ENCODE measurements at regions not wholly inside any gene's neighbourhood (a gene's known extent, or its start where the extent isn't known, plus 50 kb on each side); places are given as distances from the start of the nearest gene placed in this dataset.

DNA sequence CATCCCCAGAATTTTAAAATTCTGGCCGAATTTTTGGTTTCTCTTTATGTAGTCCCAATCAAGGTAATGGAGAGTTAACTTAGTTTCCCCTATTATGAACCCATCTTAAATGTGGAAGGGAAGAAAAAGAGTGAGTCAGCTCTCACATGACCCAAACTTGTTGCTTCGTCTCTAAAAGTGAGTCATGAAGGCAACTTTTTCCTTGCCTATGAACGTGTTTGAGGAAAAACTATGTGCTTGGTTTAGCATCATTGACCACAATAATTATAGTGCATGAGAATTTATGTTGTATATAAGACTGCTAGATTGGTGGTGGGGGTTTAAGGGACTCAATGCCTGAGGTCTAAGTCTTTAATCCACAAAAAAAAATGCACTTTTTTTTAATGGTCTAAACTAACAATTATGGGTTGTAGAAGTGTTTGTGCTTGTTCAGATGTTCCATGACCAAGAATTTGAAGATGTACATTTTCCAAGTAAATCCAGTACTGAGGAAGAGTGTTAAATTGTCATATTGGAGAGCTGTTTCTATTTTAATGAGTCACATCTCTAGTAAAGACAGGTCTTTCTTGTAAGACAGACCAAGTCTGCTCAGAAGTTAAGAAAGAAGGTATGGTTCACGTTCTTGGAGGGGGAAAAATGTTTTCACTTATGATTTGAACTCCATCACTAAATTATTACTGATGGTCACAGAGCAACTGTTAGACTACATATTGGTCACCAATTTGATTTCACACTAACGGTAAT, 409.9 kb upstream of the MARCKS start:
- peak; percentile 31 for DNase-seq (ENCODE audit: low spot score)

DNA sequence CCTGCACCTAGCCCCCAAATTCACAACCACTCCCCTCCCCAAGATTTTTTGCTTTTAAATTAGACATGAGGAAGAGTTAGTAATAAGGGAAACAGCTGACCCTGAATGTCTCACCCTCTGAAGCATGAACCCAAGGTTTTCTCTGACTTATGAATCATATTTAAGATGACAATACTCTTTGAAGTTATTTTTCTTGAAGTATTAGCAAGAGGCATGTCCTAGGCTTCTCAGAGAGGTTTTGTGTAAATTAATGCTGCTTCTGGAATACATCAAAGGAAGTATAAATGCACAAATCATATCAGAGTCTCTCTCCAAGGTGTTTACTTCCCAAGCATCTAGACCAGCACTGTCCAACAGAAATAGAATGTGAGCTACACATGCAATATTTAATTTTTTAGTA, 408.1 kb upstream of the MARCKS start:
- DNase-seq (ENCODE audit: low spot score) = peak; percentile 28

DNA sequence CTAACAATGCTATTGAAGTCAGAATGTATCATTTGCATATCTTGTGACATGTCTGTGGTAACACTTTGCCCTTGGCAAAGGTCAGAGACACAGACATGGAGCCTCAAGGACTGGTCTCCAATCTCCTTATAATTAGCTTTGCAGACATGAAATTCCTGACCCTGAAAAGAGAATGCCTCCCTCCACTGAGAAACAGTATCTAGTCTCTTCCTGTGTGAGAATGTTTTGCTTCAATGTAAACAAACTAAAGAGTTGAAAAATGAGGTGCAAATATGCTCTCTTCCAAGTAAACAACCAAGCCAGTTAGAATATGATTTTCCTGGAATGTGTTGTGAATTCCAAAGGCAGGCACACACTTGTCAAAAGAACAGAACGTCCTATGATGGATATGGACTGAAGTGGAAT, 407.1 kb upstream of the MARCKS start:
- DNase-seq (ENCODE audit: low spot score) = no peak

DNA sequence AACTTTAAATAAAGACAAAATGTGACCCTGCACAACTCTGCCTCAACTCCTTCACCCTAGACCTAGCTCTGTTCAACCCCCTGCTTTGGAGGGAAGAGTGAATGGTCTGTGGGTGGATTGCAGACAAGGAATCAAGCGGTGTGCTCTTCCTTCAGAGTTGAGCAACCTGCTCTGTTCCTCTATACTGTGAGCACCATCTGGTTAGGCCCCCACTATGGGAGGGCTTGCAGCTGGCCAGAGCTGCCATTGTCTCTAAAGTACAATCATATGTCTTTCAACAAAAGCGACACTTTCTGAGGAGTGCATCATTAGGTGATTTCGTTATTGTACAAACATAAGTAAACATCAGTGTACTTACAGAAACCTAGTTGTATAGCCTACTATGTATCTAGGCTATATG, 406.1 kb upstream of the MARCKS start:
- no peak for DNase-seq (ENCODE audit: low spot score)

DNA sequence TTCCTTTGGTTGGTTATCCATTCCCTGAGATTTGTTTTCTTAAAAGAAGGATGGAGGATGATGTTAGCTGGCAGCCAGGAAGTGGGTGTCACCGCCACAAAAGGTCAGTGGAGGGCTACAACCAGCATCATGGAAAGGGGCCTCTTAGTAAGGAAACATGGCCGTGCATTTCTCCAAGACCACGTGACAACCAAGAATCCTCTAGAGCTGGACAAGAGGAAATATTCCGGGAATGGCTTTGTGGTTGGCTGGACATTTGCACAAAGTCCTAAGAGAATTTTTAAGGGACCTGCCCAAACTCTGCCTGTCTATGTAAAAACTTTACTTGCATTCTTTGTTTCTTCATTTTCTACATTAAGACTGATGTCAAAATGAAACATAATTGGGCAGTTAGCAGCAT, 399.9 kb upstream of the MARCKS start:
- peak; percentile 24 for DNase-seq (ENCODE audit: low spot score)

DNA sequence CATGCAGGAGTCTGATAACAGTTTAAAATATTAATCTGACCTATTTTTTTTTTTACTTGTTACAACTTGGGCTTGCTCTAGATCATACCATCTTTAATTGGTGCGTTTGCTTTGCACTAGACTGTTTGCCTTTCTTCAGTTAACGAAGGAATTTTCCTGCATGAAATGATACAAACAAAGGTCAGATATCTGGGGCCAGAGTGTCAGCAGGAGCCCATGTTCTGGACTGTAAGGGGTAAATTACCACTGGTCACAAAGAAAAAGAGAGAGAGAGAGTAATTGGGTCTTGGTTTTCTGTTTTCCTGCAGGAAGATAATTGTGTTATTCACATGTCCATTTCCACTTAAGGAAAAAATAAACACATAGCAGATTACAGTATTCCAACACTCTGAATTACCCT, 399.4 kb upstream of the MARCKS start:
- no peak for DNase-seq (ENCODE audit: low spot score)

DNA sequence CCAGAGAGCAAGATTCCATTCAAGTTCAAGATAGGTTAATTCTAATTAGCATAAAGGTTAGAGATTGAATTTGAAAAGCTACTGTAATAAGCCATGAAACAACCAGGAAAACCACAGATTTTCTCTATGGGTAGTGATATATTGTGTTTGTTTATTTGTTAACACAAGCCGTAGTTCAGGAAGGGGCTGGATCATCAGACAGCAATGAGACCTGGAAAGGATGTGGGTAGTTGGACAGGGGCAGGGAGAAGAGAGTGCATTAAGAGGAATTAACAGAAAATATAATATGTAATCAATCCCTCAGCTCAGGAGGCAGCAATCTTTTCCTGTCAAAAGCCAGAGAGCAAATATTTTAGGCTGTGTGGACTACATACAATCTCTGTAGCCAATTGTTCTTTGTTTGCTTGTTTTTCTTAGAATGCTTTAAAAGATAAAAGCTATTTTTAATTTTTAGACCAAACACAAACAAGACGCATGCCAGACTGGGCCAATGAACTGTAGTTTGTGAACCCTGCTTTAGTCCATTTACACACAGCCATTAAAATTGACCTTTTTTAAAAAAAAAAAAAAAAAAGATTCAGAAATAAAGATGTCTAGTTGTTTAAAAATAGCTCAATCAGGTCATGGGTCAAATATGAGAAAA, 398.7 kb upstream of the MARCKS start:
- DNase-seq (ENCODE audit: low spot score) = no peak

DNA sequence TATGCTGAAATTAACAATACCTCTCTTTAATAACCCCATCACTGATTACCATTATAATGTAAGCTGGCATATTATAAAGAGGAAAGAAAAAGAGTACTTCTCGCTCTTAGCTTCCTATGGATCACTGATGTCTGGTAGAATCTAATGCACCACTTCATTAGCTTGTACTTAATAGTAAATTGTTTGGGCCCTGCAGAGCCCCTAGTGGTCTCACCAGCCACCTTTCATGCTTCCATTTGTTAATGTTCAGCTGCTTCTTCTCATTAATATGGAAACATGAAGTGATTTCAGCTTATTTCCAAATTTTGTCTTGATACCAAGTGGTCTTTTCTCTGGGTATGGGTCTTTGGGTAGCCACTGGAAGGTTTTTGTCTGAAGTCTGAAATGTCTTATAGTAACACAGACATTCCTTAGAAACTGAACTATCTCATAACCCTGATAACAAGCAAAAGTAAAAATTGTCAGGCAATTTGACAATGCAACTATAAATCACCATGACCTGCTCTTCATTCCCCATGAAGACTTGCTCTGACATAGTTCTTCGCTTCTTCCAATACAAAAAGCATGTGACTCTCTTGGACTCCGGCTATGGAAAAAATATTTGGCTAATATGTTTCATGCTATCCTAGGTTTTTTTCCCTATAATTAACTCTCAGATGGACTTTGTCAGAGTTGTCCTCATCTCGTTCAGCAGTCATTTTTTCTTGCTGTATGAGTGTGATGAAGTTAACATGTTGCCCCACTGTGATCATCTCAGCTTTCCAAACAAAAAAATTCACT, 395.8 kb upstream of the MARCKS start:
- DNase-seq (ENCODE audit: low spot score) = no peak

DNA sequence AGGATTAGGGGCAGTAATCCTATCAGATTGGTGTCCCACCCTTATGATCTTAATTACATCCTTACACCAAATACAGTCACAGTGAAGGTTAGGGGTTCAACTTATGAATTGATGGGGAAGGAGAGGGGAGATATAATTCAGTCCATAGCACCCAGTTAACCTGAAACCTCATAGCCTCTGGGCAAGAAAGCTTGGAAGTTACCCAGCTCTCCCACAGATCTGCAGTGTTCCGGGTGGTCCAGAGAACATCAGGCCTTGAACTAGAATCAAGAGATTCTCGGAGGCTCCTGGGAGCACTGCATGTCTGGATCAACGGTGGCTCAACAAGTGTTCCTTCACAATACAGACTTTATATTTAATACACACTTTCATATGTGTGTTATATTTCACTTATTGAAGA, 392.6 kb upstream of the MARCKS start:
- no peak for DNase-seq (ENCODE audit: low spot score)

DNA sequence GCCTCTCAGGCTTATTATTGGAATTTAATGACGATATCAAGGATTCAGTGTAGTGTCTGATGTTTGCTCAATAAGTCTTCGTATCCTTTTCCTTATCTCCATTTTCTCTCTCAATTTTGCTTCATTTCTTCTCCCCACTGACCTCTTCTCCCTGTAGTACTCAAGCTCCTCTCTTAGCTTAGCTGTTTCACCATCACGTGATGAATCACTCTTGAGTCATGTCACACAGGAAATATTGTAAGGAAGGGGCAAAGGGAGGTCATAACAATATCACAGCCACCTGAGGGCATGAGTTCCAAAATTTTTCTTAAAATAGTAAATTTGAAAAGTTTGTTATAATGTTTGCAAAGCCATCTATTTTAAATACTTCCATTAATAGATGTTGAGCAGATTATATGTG, 392.2 kb upstream of the MARCKS start:
- no peak for DNase-seq (ENCODE audit: low spot score)

DNA sequence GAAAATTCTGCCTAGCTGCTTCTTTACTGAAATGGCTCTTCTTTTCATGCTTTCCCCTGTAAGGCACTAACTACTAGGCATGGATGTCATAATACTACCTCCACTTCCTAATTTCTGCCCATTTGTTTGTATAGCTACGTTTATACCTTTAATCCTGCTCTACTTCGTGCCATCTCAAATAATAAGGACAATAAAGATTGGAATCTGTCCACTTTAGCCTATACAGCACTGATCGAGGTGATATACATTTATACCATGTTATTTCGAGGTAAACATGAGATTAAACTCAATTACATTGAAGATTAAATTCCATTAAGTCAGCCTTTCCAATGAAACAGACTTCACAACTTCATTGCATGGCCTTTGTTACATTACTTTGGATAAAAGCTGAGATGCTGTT, 390.6 kb upstream of the MARCKS start:
- no peak for DNase-seq (ENCODE audit: low spot score)

DNA sequence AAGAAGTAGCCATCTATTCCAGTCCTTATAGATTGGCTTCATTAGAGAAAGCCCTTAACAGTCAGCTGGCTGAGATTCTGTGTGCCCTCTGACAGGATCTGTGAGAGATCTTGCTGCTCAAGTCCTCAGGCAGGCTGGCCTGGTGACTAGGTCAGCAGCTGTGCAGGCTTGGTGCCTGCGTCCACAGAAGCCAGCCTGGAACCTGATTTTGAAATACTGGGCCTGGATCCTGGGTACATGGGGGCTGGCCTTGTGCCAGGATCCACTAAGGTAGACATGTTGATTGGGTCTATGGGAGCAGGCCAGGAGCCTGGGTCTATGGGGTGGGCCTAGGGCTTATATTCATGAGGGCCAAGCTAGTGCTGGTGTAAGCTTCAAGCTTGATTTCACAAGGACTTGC, 381.8 kb upstream of the MARCKS start:
- no peak for DNase-seq (ENCODE audit: low spot score)

DNA sequence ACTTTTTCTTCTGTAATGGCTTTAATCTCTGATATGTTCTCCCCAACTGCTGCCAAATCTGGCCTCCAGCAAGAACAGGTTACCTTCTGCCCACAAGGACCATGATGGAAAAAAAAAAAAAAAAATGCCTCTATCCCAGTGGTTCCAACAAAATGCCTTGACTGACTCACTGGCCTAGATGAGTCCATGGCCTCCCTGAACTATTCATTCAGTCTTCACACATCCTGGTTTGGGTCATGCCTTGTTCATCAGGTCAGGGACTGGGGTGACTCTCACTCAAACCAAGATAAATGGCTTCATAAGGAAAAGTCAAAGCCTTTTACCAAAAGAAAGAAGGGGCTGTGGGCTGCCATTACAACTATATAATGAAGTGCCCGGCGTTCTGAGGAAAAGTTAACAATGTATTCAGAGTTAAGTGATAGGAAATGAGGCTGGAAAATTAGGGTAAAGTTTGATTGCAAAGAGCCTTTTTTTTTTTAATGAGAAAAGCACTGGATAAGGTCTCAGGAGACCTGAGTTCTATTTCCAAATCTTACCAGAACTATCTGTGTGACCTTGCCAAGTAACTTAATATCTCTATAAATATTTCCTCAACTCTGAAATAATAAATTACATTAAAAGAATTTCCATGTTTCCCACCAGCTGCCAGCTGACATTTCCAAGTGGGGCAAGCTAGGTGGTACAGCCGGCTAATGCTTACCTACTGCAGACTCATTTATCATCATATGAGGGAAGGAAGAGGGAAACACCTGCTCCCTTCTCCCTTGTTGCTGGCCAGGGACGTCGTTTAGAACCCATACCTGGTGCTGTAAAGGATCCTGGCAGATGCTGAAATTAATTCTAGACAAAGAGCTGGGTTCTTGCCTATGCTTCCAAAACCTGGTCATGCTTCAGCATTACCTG, 380.0 kb upstream of the MARCKS start:
- DNase-seq (ENCODE audit: low spot score) = no peak

DNA sequence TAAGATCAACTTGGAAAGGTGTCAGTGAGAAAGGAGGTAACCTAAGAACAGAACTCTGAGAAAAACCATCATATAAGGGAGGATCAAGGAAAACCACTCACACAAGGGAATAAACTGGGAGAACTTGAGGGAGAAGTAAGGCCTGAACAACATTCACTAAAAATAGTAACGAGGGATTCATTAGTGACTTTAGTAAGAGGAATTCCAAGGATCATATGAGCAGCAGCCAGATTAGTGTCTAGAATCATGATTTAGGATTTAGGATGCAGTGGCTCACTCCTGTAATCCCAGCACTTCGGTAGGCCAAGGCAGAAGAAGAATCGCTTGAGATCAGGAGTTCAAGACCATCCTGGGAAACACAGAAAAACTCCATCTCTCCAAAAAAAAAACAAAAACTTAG, 376.5 kb upstream of the MARCKS start:
- DNase-seq (ENCODE audit: low spot score) = no peak

DNA sequence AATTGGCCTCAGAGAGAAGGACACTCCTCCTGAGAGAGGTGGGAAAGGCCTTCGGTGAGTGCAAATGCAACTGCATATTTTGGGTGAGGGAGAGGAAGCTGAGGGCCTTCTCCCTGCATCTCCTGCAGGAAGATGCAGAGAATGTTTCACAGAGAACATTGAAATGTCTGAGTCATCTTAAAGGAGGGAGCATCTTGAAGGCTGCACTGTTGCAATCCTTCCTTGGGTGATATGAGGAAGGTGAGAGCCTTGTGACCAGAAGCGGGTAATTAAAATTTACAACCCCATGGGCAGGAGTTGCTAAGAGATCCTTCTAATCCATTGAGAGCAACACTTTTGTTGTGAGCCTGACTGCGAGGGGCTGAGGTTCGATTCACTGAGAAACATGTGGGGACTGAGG, 375.7 kb upstream of the MARCKS start:
- no peak for DNase-seq (ENCODE audit: low spot score)

DNA sequence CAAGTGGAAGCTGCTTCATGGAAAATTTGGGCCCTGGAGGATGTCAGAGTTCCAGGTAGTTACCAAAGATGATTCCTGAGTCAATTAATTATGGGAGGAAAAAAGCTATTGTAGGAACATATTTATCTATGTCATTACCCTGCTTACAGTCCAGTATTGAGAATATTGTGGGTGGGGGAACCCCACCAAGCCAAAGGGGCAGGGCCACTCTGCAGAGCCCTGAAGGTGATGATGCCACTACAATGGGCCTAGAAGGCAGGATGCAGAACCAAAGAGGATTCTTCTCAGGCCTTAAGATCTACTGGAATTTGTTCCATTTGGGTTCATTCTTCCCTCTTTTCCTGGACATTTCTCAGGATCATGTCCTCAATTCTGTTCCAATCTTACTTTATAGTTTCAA, 375.2 kb upstream of the MARCKS start:
- no peak for DNase-seq (ENCODE audit: low spot score)

DNA sequence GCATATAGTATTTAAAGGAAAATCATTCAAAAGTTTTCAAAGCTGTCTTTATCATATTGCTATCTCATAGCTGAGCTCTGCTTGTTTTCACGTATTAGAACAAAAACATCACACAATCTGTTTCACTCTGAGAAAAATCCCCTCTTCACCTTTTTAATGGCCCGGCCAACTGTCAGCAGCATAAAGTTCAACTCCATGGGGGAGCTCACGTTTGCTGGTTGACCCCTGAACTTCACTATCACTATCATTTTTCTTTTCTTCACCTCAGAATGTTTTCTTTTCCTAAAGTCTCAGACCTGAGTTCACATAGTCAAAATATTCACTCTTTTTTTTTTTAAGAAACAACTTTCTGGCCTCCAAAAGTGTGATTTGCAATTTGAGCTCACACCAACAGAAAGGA, 374.4 kb upstream of the MARCKS start:
- no peak for DNase-seq (ENCODE audit: low spot score)

DNA sequence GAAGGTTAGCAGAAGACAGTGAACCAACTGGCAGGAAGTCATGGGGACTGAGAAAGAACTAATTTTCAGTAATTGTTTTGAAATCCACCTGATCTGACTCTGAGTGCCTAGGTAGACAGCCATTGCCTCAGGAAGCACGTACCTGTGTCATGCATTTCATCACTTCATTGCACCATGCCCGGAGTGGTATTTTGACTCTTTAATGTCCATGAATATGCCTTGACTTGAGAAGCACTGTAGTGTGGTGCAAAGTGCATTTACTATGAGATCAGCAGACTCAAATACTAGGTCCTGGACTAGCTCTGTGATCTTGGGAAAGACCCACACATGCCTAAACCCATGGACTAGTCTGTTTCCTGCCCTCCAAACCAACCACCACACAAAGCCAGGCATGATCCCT, 370.9 kb upstream of the MARCKS start:
- DNase-seq (ENCODE audit: low spot score) = no peak

DNA sequence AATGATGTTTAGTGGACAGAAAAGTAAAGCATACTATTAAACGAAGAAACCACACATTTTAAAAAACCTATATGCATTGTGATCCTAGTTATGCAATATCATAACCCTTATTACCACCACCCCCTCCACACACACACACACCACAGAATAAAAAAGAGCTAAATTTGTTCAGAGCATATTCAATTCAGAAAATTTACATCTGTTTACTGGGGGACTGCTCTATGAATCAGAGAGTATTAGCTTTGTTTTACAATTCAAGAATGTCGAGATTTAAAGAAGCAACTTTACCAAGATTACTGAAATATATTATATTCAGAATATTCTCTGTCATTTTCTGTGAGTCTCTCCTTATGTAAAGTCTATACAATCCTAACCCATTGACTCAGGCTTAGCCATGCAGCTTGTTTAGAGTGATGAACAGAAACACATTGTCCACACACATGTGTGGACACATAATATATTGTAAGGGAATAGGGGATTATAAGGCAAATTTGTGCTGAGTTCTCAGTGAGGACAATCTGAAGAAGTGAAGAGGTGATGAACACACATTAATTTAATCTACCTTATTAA, 369.6 kb upstream of the MARCKS start:
- no peak for DNase-seq (ENCODE audit: low spot score)

DNA sequence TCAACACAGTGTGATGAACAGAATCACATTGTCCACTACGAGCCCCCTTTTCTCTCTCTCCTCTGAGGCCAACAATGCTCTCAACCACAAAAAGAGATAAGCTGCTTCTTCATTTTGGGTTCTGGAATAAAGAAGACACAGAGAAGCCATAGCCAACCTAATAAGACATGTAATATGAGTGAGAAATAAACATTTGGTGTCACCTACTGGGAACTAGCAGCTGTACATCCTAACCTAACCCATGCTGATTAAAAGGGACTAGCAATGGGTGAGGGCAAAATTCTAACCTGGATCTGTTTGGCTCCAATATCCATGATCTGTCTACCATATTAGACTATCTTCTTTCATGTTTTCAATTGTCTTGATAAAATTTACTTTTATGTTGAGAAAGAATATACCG, 369.1 kb upstream of the MARCKS start:
- no peak for DNase-seq (ENCODE audit: low spot score)

Measured in umbilical cord (tissue), 1 donor.